ENCODE measurements at regions not wholly inside any gene's neighbourhood (a gene's known extent, or its start where the extent isn't known, plus 50 kb on each side); places are given as distances from the start of the nearest gene placed in this dataset.

- TF ChIP-seq CTCF (IDR thresholded peaks at IDR 0.05) (no peak), EP300 (IDR thresholded peaks at IDR 0.05) (no peak), POLR2A (IDR thresholded peaks at IDR 0.05) (no peak)
Observed at GRCh38 chr12:93135286-93136239, 206.5 kb upstream of the EEA1 start.

Data from ovary (tissue), 3 donors.